Panc1 (cell line): ENCODE measurements at regions not wholly inside any gene's neighbourhood (a gene's known extent, or its start where the extent isn't known, plus 50 kb on each side); places are given as distances from the start of the nearest gene placed in this dataset.

ENCODE experiments used
- ATAC-seq: fragments of 200-7000 bp; cut with Tn5 transposase; 2 replicates; pipeline ENCODE4 v1.9.1; 2020; ENCODE audit warnings: mild to moderate bottlenecking, moderate library complexity
- BruUV-seq: library from RNA; stranded (reverse); fragments of 400-500 nt; replicated peaks from 2 replicates; lab custom pipeline; 2021; lab: Mats Ljungman, UMichigan
- CTCF ChIA-PET: fragments of 300-600 bp; sonication (Branson Sonifier 250); formaldehyde crosslinking; loops from one replicate; lab custom pipeline; 2022; ENCODE audit warnings: antibody characterized with exemption; lab: Charles Lee
- POLR2A ChIA-PET: fragments of 300-600 bp; sonication (Branson Sonifier 250); formaldehyde crosslinking; loops from one replicate; lab custom pipeline; 2022; ENCODE audit warnings: antibody characterized with exemption; lab: Charles Lee
- DNase-seq: peaks from one replicate; pipeline ENCODE4 v3.0.0-alpha.2; 2010; ENCODE audit warnings: low read depth, low spot score
- H3K27ac ChIP-seq: 2 replicates; pipeline ENCODE4 v1.5.1; 2011; ENCODE audit warnings: mild to moderate bottlenecking, low read length, inconsistent platforms
- H3K27me3 ChIP-seq: fragments of 200-500 bp; sonication (Bioruptor generic); 2 replicates; pipeline ENCODE4 v1.6.0; 2014; ENCODE audit warnings: low read length, inconsistent platforms; ENCODE audit not compliant: control insufficient read depth, insufficient read depth
- H3K36me3 ChIP-seq: fragments of 200-500 bp; sonication (Bioruptor generic); 2 replicates; pipeline ENCODE4 v1.5.1; 2014; ENCODE audit warnings: inconsistent platforms, mild to moderate bottlenecking, low read length, moderate library complexity; ENCODE audit not compliant: control insufficient read depth, insufficient read depth
- H3K4me1 ChIP-seq: 2 replicates; pipeline ENCODE4 v1.5.1; 2011; ENCODE audit warnings: inconsistent platforms, mild to moderate bottlenecking, low read length, moderate library complexity; ENCODE audit not compliant: control insufficient read depth, insufficient read depth
- H3K4me3 ChIP-seq, 2 experiments: 2 replicates each; pipeline ENCODE4 v1.5.1; 2011 to 2012; ENCODE audit warnings: low read depth in 2 of 2, low read length in 2 of 2, mild to moderate bottlenecking in 2 of 2, inconsistent platforms in 1 of 2, moderate library complexity in 1 of 2
- H3K9me3 ChIP-seq: fragments of 200-500 bp; sonication (Bioruptor generic); 2 replicates; pipeline ENCODE4 v1.5.1; 2014; ENCODE audit warnings: low read depth, mild to moderate bottlenecking, inconsistent platforms, low read length, moderate library complexity; ENCODE audit not compliant: control insufficient read depth, insufficient read depth
- CTCF ChIP-seq: fragments of 450-650 bp; IDR thresholded peaks from 2 replicates; pipeline ENCODE4 v1.5.1; 2017; ENCODE audit warnings: mild to moderate bottlenecking
- POLR2AphosphoS5 ChIP-seq: IDR thresholded peaks from 2 replicates; pipeline ENCODE4 v1.6.1; 2012; ENCODE audit warnings: mild to moderate bottlenecking, low read depth, low read length, moderate library complexity
- REST ChIP-seq, 2 experiments: IDR thresholded peaks; 2 replicates each; pipeline ENCODE4 v1.6.1; 2011 to 2012; ENCODE audit warnings: low read depth in 2 of 2, control low read depth in 1 of 2, low read length in 1 of 2, mild to moderate bottlenecking in 1 of 2, moderate library complexity in 1 of 2; ENCODE audit not compliant: insufficient read depth in 1 of 2
- SIN3A ChIP-seq: IDR thresholded peaks from 2 replicates; pipeline ENCODE4 v1.6.1; 2012; ENCODE audit warnings: low read depth, mild to moderate bottlenecking, low read length, moderate library complexity, borderline replicate concordance; ENCODE audit not compliant: insufficient read depth
- TCF7L2 ChIP-seq: IDR thresholded peaks from 2 replicates; pipeline ENCODE4 v1.6.1; 2011; ENCODE audit warnings: mild to moderate bottlenecking, low read depth, low read length, inconsistent platforms
- in situ Hi-C: cut with HindIII; loops from 2 replicates; pipeline ENCODE4 v1.10.0; 2016; ENCODE audit warnings: low sequenced_read_pairs, low pct_unique_long_range_greater_than_20kb
- intact Hi-C: fragments of 100-400 bp; cut with micrococcal nuclease; formaldehyde crosslinking; loops from one replicate; pipeline ENCODE4 v1.10.0; 2022; ENCODE audit not compliant: unreplicated experiment

- ChIA-PET CTCF (no interaction called here), POLR2A (no interaction called here)
- Histone ChIP-seq H3K36me3 (no peaks in the 10 kb centered on the region), H3K9me3 (no peaks in the 10 kb centered on the region), H3K4me3 (no peak overlapping the region), H3K4me1 (no peaks in the 10 kb centered on the region), H3K27ac (no peak overlapping the region), H3K27me3 (no peaks in the 10 kb centered on the region)
- DNase-seq (no peak), ATAC-seq (no peak)
- TF ChIP-seq REST (IDR thresholded peaks at IDR 0.05; ENCODE audit: insufficient read depth in 1 of 2, low read depth in 2 of 2, low read length in 1 of 2), result no peak
- no peak for TF ChIP-seq POLR2AphosphoS5
- TF ChIP-seq SIN3A, result no peak
- TF ChIP-seq TCF7L2, result no peak
- TF ChIP-seq CTCF, result no peak
- in situ Hi-C loops (no loop called here), intact Hi-C loops (no loop called here)
- no TSS peak for BruUV-seq
These were observed 83.9 kb upstream of the PFN2 start for GRCh38 chr3:150054635-150055034.

DNA sequence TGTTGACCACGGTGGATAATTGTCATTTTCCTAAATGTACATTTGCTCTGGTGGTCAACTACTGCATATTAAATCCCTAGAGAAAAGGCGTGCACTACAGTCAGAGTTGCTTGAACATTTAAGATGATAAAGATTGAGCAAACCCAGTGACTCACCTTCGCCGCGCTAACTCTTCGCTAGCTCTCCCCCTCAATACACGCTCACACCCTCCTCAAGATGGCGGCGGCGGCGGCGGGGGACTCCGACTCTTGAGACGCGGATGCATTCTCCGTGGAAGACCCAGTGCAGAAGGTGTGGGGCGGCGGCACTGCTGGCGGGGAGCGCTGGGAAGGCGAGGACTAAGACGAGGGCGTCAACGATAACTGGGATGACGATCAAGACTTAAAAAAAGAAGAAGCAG is 79.8 kb upstream of the PFN2 start:
- Histone ChIP-seq H3K27me3 (no peaks in the 10 kb centered on the region), H3K27ac (no peak overlapping the region), H3K4me1 (no peaks in the 10 kb centered on the region), H3K9me3 (no peaks in the 10 kb centered on the region), H3K36me3 (no peaks in the 10 kb centered on the region), H3K4me3 (no peak overlapping the region)
- intact Hi-C loops (no loop called here), in situ Hi-C loops (no loop called here)
- CTCF ChIA-PET, result no interaction called here
- POLR2A ChIA-PET, result no interaction called here
- DNase-seq, result no peak
- TF ChIP-seq TCF7L2 (no peak), CTCF (no peak), POLR2AphosphoS5 (no peak), REST (IDR thresholded peaks at IDR 0.05; ENCODE audit: insufficient read depth in 1 of 2, low read depth in 2 of 2, low read length in 1 of 2) (no peak), SIN3A (no peak)
- BruUV-seq, result no TSS peak
- no peak for ATAC-seq
